Kidney epithelial cell (primary cell): ENCODE measurements at regions not wholly inside any gene's neighbourhood (a gene's known extent, or its start where the extent isn't known, plus 50 kb on each side); places are given as distances from the start of the nearest gene placed in this dataset.

Experiments
- DNase-seq: peaks from one replicate; pipeline ENCODE4 v3.0.0-alpha.2; 2010; ENCODE audit warnings: low read depth
- H3K27me3 ChIP-seq: 2 replicates; pipeline ENCODE4 v1.6.0; 2011; ENCODE audit warnings: low read length; ENCODE audit not compliant: control insufficient read depth, insufficient read depth
- H3K36me3 ChIP-seq: 2 replicates; pipeline ENCODE4 v1.5.1; 2011; ENCODE audit warnings: low read length; ENCODE audit not compliant: control insufficient read depth, insufficient read depth
- H3K4me3 ChIP-seq: 2 replicates; pipeline ENCODE4 v1.5.1; 2011; ENCODE audit warnings: low read depth, mild to moderate bottlenecking, control low read depth, low read length
- CTCF ChIP-seq: IDR thresholded peaks from 2 replicates; pipeline ENCODE4 v1.5.1; 2011; ENCODE audit warnings: mild to moderate bottlenecking, moderate library complexity, low read length, control low read depth, inconsistent platforms; ENCODE audit not compliant: insufficient read depth, poor library complexity, severe bottlenecking

DNA sequence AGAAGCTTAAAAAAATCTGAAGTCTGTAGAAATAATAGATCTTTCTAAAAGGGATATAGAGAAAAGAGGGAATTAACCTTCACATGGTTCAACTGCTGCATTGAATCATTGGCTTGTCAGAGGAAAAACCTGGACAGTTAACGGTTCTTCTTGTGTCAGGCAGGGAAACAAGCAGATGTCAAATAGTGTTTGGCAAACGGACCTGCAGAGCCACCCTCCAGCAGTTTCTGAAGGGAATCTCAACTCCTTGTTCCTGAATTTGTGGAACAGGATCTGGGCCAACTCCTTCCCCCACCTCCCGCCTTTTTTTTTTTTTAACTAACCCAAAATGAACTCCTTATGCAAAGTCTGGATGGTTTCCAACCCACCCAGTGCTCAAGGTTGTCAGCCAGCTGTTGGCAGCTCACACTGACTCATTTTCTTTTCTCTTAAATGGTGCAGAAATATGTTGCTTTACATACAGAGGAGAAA, 187.3 kb downstream of the CAND1 start:
- H3K4me3 ChIP-seq: no peak overlapping the region
- DNase-seq: no peak

DNA sequence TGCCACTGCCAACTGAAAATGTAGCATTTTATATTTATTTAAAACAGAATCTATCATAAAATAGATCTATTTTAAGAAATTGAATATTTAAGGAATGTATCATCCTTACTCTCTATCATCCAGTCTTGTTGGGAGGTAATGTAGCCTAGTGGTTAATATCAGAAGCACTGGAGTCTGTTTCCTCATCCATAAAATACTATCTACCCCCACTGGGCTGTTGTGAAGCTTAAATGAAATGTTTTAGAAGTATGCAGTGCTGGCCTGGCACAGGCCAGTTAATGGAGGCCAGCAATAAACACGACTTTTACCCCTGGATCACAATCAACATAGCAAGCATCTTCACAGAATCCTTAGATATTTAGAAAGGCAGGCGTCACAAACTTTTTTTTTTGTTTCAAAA, 188.0 kb downstream of the CAND1 start:
- no peak for TF ChIP-seq CTCF
- H3K36me3 ChIP-seq: no peaks in the 10 kb centered on the region
- H3K27me3 ChIP-seq: no peaks in the 10 kb centered on the region
- DNase-seq: no peak
- H3K4me3 ChIP-seq: no peak overlapping the region

More for the DNA sequence above, 187.3 kb downstream of the CAND1 start:
- no peaks in the 10 kb centered on the region for H3K27me3 ChIP-seq
- no peak for TF ChIP-seq CTCF
- no peaks in the 10 kb centered on the region for H3K36me3 ChIP-seq

GRCh38 chr12:67457778-67458665, 188.9 kb downstream of the CAND1 start:
- no peak for TF ChIP-seq CTCF
- H3K4me3 ChIP-seq: no peak overlapping the region
- no peaks in the 10 kb centered on the region for H3K36me3 ChIP-seq
- DNase-seq: no peak
- no peaks in the 10 kb centered on the region for H3K27me3 ChIP-seq

DNA sequence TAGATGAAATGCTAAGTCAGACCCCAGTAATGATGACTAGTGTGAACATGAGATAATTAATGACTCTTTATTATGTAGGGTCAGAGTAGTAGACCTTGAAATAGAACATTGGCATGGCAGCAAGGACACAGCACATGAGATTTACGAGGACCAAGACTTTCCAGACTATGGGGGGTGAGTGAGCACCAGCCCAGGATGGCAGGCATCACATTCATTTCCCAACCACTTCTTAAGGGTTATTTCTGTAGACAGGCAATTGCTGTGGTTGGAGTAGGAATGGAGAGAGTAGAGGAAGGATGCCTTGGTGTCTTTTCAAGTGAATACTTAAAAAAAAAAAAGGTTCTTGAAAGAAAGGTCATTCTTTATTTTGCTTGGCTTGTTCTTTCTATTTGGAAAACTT, 189.4 kb upstream of the DYRK2 start:
- no peaks in the 10 kb centered on the region for H3K36me3 ChIP-seq
- H3K4me3 ChIP-seq: no peak overlapping the region
- no peaks in the 10 kb centered on the region for H3K27me3 ChIP-seq
- no peak for DNase-seq
- no peak for TF ChIP-seq CTCF

DNA sequence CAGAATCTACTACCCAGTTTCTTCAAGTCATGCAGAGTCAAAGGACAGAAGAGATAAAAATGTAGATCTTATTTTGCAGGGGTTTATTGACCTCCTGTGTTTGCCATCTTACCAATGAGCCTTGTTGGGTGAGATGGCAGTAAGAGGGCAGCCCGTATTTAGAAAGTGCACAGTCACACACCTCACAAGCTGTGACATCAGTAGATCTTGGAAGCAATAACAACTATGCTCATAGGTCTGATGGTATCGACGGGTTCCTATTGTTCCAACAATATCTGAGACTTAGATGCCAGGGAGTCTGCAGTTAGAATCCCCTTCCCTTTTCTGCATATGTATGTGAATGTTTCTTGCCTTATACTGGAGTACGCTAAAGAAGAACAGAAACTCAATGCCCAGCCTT, 189.0 kb upstream of the DYRK2 start:
- no peak for DNase-seq
- no peak overlapping the region for H3K4me3 ChIP-seq
- H3K36me3 ChIP-seq: no peaks in the 10 kb centered on the region
- H3K27me3 ChIP-seq: no peaks in the 10 kb centered on the region
- TF ChIP-seq CTCF: no peak

- no peaks in the 10 kb centered on the region for H3K27me3 ChIP-seq
- no peak overlapping the region for H3K4me3 ChIP-seq
- no peak for DNase-seq
- no peaks in the 10 kb centered on the region for H3K36me3 ChIP-seq
- no peak for TF ChIP-seq CTCF
These were observed 188.2 kb upstream of the DYRK2 start for GRCh38 chr12:67460388-67460787.
